ENCODE measurements at regions not wholly inside any gene's neighbourhood (a gene's known extent, or its start where the extent isn't known, plus 50 kb on each side); places are given as distances from the start of the nearest gene placed in this dataset.

- H3K27me3 Mint-ChIP-seq (ENCODE audit: unreplicated experiment), result no peaks in the 10 kb centered on the region
- H3K4me1 Mint-ChIP-seq (ENCODE audit: unreplicated experiment), result no peaks in the 10 kb centered on the region
- H3K4me3 Mint-ChIP-seq (ENCODE audit: unreplicated experiment), result no peak overlapping the region
- TF ChIP-seq, protein P1, sequence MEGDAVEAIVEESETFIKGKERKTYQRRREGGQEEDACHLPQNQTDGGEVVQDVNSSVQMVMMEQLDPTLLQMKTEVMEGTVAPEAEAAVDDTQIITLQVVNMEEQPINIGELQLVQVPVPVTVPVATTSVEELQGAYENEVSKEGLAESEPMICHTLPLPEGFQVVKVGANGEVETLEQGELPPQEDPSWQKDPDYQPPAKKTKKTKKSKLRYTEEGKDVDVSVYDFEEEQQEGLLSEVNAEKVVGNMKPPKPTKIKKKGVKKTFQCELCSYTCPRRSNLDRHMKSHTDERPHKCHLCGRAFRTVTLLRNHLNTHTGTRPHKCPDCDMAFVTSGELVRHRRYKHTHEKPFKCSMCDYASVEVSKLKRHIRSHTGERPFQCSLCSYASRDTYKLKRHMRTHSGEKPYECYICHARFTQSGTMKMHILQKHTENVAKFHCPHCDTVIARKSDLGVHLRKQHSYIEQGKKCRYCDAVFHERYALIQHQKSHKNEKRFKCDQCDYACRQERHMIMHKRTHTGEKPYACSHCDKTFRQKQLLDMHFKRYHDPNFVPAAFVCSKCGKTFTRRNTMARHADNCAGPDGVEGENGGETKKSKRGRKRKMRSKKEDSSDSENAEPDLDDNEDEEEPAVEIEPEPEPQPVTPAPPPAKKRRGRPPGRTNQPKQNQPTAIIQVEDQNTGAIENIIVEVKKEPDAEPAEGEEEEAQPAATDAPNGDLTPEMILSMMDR (IDR thresholded peaks at IDR 0.05; ENCODE audit: unreplicated experiment), result no peak
- no peaks in the 10 kb centered on the region for H3K9me3 Mint-ChIP-seq (ENCODE audit: unreplicated experiment)
- no peak overlapping the region for H3K27ac Mint-ChIP-seq (ENCODE audit: unreplicated experiment)
- H3K36me3 Mint-ChIP-seq (ENCODE audit: low read depth, unreplicated experiment), result no peaks in the 10 kb centered on the region
- DNase-seq (ENCODE audit: low spot score), result no peak
These were observed 1325.2 kb upstream of the DDX18 start for GRCh38 chr2:116489292-116489691.

GRCh38 chr2:116489944-116490343 is 1324.5 kb upstream of the DDX18 start:
- TF ChIP-seq, protein P1 (IDR thresholded peaks at IDR 0.05; ENCODE audit: unreplicated experiment), result no peak
- H3K27ac Mint-ChIP-seq (ENCODE audit: unreplicated experiment), result no peak overlapping the region
- no peaks in the 10 kb centered on the region for H3K27me3 Mint-ChIP-seq (ENCODE audit: unreplicated experiment)
- H3K36me3 Mint-ChIP-seq (ENCODE audit: low read depth, unreplicated experiment), result no peaks in the 10 kb centered on the region
- H3K4me3 Mint-ChIP-seq (ENCODE audit: unreplicated experiment), result no peak overlapping the region
- DNase-seq (ENCODE audit: low spot score), result no peak
- no peaks in the 10 kb centered on the region for H3K4me1 Mint-ChIP-seq (ENCODE audit: unreplicated experiment)
- H3K9me3 Mint-ChIP-seq (ENCODE audit: unreplicated experiment), result no peaks in the 10 kb centered on the region

- H3K4me1 Mint-ChIP-seq (ENCODE audit: unreplicated experiment), result no peaks in the 10 kb centered on the region
- H3K27ac Mint-ChIP-seq (ENCODE audit: unreplicated experiment), result no peak overlapping the region
- TF ChIP-seq, protein P1 (IDR thresholded peaks at IDR 0.05; ENCODE audit: unreplicated experiment), result no peak
- H3K27me3 Mint-ChIP-seq (ENCODE audit: unreplicated experiment), result no peaks in the 10 kb centered on the region
- no peaks in the 10 kb centered on the region for H3K9me3 Mint-ChIP-seq (ENCODE audit: unreplicated experiment)
- no peak for DNase-seq (ENCODE audit: low spot score)
- no peaks in the 10 kb centered on the region for H3K36me3 Mint-ChIP-seq (ENCODE audit: low read depth, unreplicated experiment)
- no peak overlapping the region for H3K4me3 Mint-ChIP-seq (ENCODE audit: unreplicated experiment)
These were observed 1323.9 kb upstream of the DDX18 start for GRCh38 chr2:116490511-116491145.

DNA sequence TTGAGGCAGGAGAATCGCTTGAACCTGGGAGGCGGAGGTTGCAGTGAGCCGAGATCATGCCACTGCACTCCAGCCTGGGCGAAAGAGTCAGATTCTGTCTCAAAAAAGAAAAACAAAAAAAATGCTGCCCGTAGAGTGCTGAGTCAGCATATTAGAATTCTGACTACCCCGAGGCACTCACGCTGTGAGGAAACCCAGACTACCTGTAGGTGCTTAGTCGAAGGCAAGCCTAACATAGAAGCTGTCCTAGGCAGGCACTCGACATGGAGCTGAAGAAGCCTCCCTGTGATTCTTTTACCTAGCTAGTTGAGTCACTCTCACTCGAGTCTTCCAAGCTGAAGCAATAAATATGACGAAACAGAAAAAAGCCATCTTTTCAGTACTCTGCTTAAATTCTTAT is 1323.2 kb upstream of the DDX18 start:
- TF ChIP-seq, protein P1 (IDR thresholded peaks at IDR 0.05; ENCODE audit: unreplicated experiment), result no peak
- H3K27me3 Mint-ChIP-seq (ENCODE audit: unreplicated experiment), result no peaks in the 10 kb centered on the region
- no peak for DNase-seq (ENCODE audit: low spot score)
- H3K27ac Mint-ChIP-seq (ENCODE audit: unreplicated experiment), result no peak overlapping the region
- H3K4me3 Mint-ChIP-seq (ENCODE audit: unreplicated experiment), result no peak overlapping the region
- no peaks in the 10 kb centered on the region for H3K4me1 Mint-ChIP-seq (ENCODE audit: unreplicated experiment)
- H3K36me3 Mint-ChIP-seq (ENCODE audit: low read depth, unreplicated experiment), result no peaks in the 10 kb centered on the region
- no peaks in the 10 kb centered on the region for H3K9me3 Mint-ChIP-seq (ENCODE audit: unreplicated experiment)

GRCh38 chr2:116499389-116499788 is 1315.1 kb upstream of the DDX18 start:
- TF ChIP-seq, protein P1 (IDR thresholded peaks at IDR 0.05; ENCODE audit: unreplicated experiment), result no peak
- no peaks in the 10 kb centered on the region for H3K27me3 Mint-ChIP-seq (ENCODE audit: unreplicated experiment)

More at GRCh38 chr2:116499389-116499788, 1315.1 kb upstream of the DDX18 start:
- H3K27ac Mint-ChIP-seq (ENCODE audit: unreplicated experiment), result no peak overlapping the region
- no peak for DNase-seq (ENCODE audit: low spot score)
- H3K4me1 Mint-ChIP-seq (ENCODE audit: unreplicated experiment), result no peaks in the 10 kb centered on the region
- no peak overlapping the region for H3K4me3 Mint-ChIP-seq (ENCODE audit: unreplicated experiment)
- no peaks in the 10 kb centered on the region for H3K9me3 Mint-ChIP-seq (ENCODE audit: unreplicated experiment)
- no peaks in the 10 kb centered on the region for H3K36me3 Mint-ChIP-seq (ENCODE audit: low read depth, unreplicated experiment)

Measured in endothelial cell (in vitro differentiated cells).